Astrocyte (in vitro differentiated cells and primary cell): ENCODE measurements at regions not wholly inside any gene's neighbourhood (a gene's known extent, or its start where the extent isn't known, plus 50 kb on each side); places are given as distances from the start of the nearest gene placed in this dataset.

Source experiments
- DNase-seq: peaks from one replicate; pipeline ENCODE4 v3.0.0-alpha.2; 2010; ENCODE audit warnings: low read depth
- FAIRE-seq: peaks from 2 replicates; lab custom pipeline; 2011; peaks lifted over from hg19 to GRCh38; lab: Jason Lieb, UNC
- H2AFZ ChIP-seq: 2 replicates; pipeline ENCODE4 v1.6.0; 2012; ENCODE audit warnings: low read depth, low read length, inconsistent platforms
- H3K27ac ChIP-seq: 2 replicates; pipeline ENCODE4 v1.5.1; 2011; ENCODE audit warnings: low read depth, low read length, inconsistent platforms
- H3K27me3 ChIP-seq: 2 replicates; pipeline ENCODE4 v1.6.0; 2011; ENCODE audit warnings: low read length, inconsistent platforms; ENCODE audit not compliant: insufficient read depth
- H3K36me3 ChIP-seq: 2 replicates; pipeline ENCODE4 v1.5.1; 2011; ENCODE audit warnings: low read length, inconsistent platforms; ENCODE audit not compliant: insufficient read depth
- H3K4me1 ChIP-seq: 2 replicates; pipeline ENCODE4 v1.5.1; 2011; ENCODE audit warnings: low read length, inconsistent platforms; ENCODE audit not compliant: insufficient read depth
- H3K4me2 ChIP-seq: 2 replicates; pipeline ENCODE4 v1.6.0; 2012; ENCODE audit warnings: low read length, inconsistent platforms
- H3K4me3 ChIP-seq: 2 replicates; pipeline ENCODE4 v1.5.1; 2011; ENCODE audit warnings: low read depth, mild to moderate bottlenecking, low read length, inconsistent platforms; ENCODE audit not compliant: insufficient read depth
- H3K79me2 ChIP-seq: 2 replicates; pipeline ENCODE4 v1.6.0; 2012; ENCODE audit warnings: mild to moderate bottlenecking, low read length, inconsistent platforms; ENCODE audit not compliant: insufficient read depth
- H3K9ac ChIP-seq: 2 replicates; pipeline ENCODE4 v1.6.0; 2012; ENCODE audit warnings: mild to moderate bottlenecking, low read length, inconsistent platforms
- H3K9me3 ChIP-seq: 2 replicates; pipeline ENCODE4 v1.5.1; 2012; ENCODE audit warnings: low read depth, mild to moderate bottlenecking, low read length, inconsistent platforms; ENCODE audit not compliant: insufficient read depth
- H4K20me1 ChIP-seq: 2 replicates; pipeline ENCODE4 v1.6.0; 2012; ENCODE audit warnings: low read length, inconsistent platforms; ENCODE audit not compliant: insufficient read depth
- H3K27ac Mint-ChIP-seq: one replicate; pipeline ENCODE4 v1.8.0; 2021; ENCODE audit warnings: mild to moderate bottlenecking, mixed read lengths; ENCODE audit not compliant: unreplicated experiment
- H3K27me3 Mint-ChIP-seq: one replicate; pipeline ENCODE4 v1.8.0; 2021; ENCODE audit warnings: low read depth, mixed read lengths; ENCODE audit not compliant: unreplicated experiment
- H3K36me3 Mint-ChIP-seq: one replicate; pipeline ENCODE4 v1.8.0; 2021; ENCODE audit warnings: low read depth, mixed read lengths; ENCODE audit not compliant: unreplicated experiment
- H3K4me1 Mint-ChIP-seq: one replicate; pipeline ENCODE4 v1.8.0; 2021; ENCODE audit warnings: low read depth, mixed read lengths; ENCODE audit not compliant: unreplicated experiment
- H3K4me3 Mint-ChIP-seq: one replicate; pipeline ENCODE4 v1.8.0; 2021; ENCODE audit warnings: mild to moderate bottlenecking, moderate library complexity, mixed read lengths; ENCODE audit not compliant: unreplicated experiment
- H3K9me3 Mint-ChIP-seq: one replicate; pipeline ENCODE4 v1.8.0; 2021; ENCODE audit warnings: mild to moderate bottlenecking, mixed read lengths; ENCODE audit not compliant: unreplicated experiment
- EZH2 ChIP-seq: IDR thresholded peaks from 2 replicates; pipeline ENCODE4 v1.6.1; 2012; ENCODE audit warnings: mild to moderate bottlenecking, low read length, inconsistent platforms; ENCODE audit not compliant: insufficient read depth
- TF ChIP-seq, protein P1 (sequence below): IDR thresholded peaks from 2 replicates; pipeline ENCODE4 v1.5.1; 2011; ENCODE audit warnings: low read depth, mild to moderate bottlenecking, inconsistent platforms, low read length, moderate library complexity; ENCODE audit not compliant: insufficient read depth

DNA sequence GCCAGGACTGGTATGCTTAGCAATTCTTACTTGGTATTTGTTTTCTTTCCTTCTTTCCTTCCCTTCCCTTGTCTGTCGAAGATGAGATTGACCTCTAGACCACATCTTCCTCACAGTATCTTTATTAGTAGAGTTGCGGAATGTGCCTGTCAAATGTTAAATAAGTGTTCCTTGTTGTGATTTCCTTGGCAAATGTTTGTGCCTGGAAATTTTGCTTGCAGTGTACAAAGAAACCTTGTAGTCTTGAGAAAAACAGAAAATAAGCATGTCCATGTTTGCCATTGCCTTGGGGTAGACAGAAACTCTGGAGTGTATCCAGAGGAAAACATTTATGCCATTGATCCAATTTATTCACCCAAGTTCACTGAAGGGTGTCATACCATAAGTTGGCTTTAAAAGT, 79.5 kb upstream of the ZNF385D start:
- no peak for DNase-seq
- Histone ChIP-seq H4K20me1 (no peaks in the 10 kb centered on the region), H3K4me3 (no peak overlapping the region), H3K36me3 (no peaks in the 10 kb centered on the region), H3K27me3 (no peaks in the 10 kb centered on the region), H3K9ac (no peak overlapping the region), H3K79me2 (no peaks in the 10 kb centered on the region), H2AFZ (no peak overlapping the region), H3K4me1 (peaks cover 3% of the 10 kb centered on the region), H3K27ac (no peak overlapping the region), H3K9me3 (no peaks in the 10 kb centered on the region), H3K4me2 (no peak overlapping the region)
- no peak for FAIRE-seq
- H3K27ac Mint-ChIP-seq: no peak overlapping the region
- no peaks in the 10 kb centered on the region for H3K27me3 Mint-ChIP-seq
- no peaks in the 10 kb centered on the region for H3K36me3 Mint-ChIP-seq
- TF ChIP-seq, protein P1, sequence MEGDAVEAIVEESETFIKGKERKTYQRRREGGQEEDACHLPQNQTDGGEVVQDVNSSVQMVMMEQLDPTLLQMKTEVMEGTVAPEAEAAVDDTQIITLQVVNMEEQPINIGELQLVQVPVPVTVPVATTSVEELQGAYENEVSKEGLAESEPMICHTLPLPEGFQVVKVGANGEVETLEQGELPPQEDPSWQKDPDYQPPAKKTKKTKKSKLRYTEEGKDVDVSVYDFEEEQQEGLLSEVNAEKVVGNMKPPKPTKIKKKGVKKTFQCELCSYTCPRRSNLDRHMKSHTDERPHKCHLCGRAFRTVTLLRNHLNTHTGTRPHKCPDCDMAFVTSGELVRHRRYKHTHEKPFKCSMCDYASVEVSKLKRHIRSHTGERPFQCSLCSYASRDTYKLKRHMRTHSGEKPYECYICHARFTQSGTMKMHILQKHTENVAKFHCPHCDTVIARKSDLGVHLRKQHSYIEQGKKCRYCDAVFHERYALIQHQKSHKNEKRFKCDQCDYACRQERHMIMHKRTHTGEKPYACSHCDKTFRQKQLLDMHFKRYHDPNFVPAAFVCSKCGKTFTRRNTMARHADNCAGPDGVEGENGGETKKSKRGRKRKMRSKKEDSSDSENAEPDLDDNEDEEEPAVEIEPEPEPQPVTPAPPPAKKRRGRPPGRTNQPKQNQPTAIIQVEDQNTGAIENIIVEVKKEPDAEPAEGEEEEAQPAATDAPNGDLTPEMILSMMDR: no peak
- TF ChIP-seq EZH2: no peak
- peaks cover 25% of the 10 kb centered on the region for H3K4me1 Mint-ChIP-seq
- no peaks in the 10 kb centered on the region for H3K9me3 Mint-ChIP-seq
- no peak overlapping the region for H3K4me3 Mint-ChIP-seq

DNA sequence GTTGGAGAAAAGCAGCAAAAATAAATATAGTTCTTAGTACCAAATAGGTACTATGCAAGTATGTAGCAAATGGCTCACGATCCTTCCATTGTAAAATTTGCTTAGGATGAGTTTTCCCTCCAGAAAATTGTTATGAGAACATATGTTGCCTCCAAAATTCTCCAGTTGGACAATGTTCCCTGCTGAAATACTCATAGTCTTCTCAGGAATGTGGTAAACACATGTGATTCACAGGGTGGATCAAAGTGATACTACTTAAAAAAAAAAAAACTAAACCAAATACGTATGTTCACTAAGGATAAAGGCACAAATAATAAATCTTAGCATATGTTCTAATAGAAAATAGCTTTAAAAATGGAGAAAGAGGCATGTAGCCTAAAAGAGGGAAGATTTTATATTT, 84.3 kb upstream of the ZNF385D start:
- H3K27ac Mint-ChIP-seq: no peak overlapping the region
- Histone ChIP-seq H3K4me2 (no peak overlapping the region), H3K27me3 (no peaks in the 10 kb centered on the region), H3K9ac (no peak overlapping the region), H3K79me2 (no peaks in the 10 kb centered on the region), H3K27ac (no peak overlapping the region), H4K20me1 (no peaks in the 10 kb centered on the region), H3K4me1 (peaks cover 6% of the 10 kb centered on the region), H3K4me3 (no peak overlapping the region), H2AFZ (no peak overlapping the region), H3K9me3 (no peaks in the 10 kb centered on the region), H3K36me3 (no peaks in the 10 kb centered on the region)
- no peaks in the 10 kb centered on the region for H3K9me3 Mint-ChIP-seq
- FAIRE-seq: peak; percentile 34
- peaks cover 6% of the 10 kb centered on the region for H3K4me1 Mint-ChIP-seq
- H3K4me3 Mint-ChIP-seq: no peak overlapping the region
- TF ChIP-seq, protein P1: no peak
- TF ChIP-seq EZH2: no peak
- H3K27me3 Mint-ChIP-seq: no peaks in the 10 kb centered on the region
- H3K36me3 Mint-ChIP-seq: no peaks in the 10 kb centered on the region
- DNase-seq: peak; percentile 11

DNA sequence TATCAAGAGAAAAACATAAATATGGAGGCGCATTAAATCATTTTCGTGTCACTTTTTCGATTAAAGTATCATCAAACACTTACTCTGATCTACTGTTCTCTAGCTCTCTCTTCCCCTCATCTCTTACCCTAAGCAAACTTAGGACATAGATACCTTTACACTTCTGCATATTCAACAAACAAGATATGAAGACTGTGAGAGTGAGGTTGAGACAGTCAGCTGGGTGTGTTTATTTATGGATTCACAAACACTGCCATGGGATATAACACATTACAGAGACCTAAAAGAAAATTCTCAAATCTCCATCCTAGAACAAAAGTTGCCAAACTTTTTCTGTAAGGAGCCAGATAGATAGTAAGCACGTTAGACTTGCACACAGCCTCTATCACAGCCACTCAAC, 85.2 kb upstream of the ZNF385D start:
- H3K27me3 Mint-ChIP-seq: no peaks in the 10 kb centered on the region
- H3K27ac ChIP-seq: no peak overlapping the region
- H3K27ac Mint-ChIP-seq: no peak overlapping the region
- no peaks in the 10 kb centered on the region for H3K9me3 ChIP-seq
- H4K20me1 ChIP-seq: no peaks in the 10 kb centered on the region
- no peaks in the 10 kb centered on the region for H3K4me1 Mint-ChIP-seq
- no peak overlapping the region for H3K4me3 Mint-ChIP-seq
- H3K9ac ChIP-seq: no peak overlapping the region
- no peaks in the 10 kb centered on the region for H3K36me3 ChIP-seq
- H3K9me3 Mint-ChIP-seq: no peaks in the 10 kb centered on the region
- TF ChIP-seq, protein P1: no peak
- no peak for TF ChIP-seq EZH2
- H3K4me2 ChIP-seq: no peak overlapping the region
- no peaks in the 10 kb centered on the region for H3K79me2 ChIP-seq
- H3K36me3 Mint-ChIP-seq: no peaks in the 10 kb centered on the region
- H2AFZ ChIP-seq: no peak overlapping the region
- no peaks in the 10 kb centered on the region for H3K27me3 ChIP-seq
- H3K4me3 ChIP-seq: no peak overlapping the region
- no peak for DNase-seq
- no peak for FAIRE-seq
- H3K4me1 ChIP-seq: peaks cover 6% of the 10 kb centered on the region
